HG02678 (cell line): ENCODE measurements at regions not wholly inside any gene's neighbourhood (a gene's known extent, or its start where the extent isn't known, plus 50 kb on each side); places are given as distances from the start of the nearest gene placed in this dataset.
"Not testable (repeated sequence)": the region's sequence is repeated elsewhere in the genome, so short reads cannot be mapped to it uniquely, and the experiment has no call there.

Experiments used
- ATAC-seq: cut with Tn5 transposase; IDR thresholded peaks from one replicate; pipeline ENCODE4 v1.9.1; 2021; ENCODE audit warnings: mild to moderate bottlenecking, moderate library complexity; ENCODE audit not compliant: unreplicated experiment

DNA sequence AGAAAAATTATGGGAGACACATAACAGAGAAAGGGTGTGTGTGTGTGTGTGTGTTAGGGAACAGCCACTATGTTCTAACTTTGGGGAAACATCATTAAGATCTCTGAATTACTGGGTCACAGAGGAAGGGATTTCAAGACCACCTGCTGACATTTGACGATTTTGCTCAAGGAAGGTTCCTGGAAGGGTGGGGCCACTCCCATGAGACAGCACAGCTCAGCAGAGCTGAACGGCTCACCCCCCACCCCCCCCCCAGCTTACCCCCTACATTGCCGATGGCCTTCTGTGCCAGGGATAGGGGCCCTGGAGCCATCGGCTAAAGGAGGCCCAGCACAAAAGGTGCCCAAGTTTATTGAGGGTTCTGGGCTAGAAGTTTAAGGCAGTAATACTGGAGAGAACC, 122.4 kb downstream of the NPIPB11 start:
- not testable (repeated sequence) for ATAC-seq

DNA sequence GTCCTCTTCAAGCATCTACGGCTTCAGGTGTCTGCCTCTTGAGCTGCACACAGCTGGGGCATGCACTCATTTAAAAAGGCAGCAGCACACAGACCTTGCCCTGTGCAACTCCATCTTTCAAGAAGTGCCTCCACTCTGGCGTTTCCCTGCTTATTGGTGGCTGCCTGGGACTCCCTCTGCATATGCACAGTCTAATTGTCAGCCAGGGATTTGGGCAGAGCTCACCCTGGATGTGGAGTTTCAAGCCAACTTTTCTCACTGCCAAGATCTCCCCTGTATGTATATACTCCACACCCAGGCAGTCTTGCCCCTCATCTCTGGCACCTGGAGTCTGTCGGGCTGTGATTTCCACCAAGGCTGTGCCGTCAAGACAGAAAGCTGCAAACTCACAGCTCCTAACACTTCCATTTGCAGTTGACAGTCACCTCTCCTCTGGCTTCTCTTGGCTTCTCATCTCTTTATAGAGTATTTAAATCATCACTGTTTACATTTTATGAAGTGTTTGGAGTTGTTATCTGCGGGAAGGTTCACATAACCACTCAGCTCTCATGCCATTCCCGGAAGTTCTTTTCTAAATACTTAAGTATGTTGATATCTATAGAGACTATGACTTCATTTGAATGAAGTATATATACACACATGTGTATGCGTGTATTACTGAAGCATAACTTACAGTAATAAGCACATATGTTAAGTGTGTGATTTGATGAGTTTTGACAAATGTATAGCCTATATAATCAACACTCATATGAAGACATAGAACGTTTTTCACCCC, 128.2 kb downstream of the NPIPB11 start:
- ATAC-seq: not testable (repeated sequence)

DNA sequence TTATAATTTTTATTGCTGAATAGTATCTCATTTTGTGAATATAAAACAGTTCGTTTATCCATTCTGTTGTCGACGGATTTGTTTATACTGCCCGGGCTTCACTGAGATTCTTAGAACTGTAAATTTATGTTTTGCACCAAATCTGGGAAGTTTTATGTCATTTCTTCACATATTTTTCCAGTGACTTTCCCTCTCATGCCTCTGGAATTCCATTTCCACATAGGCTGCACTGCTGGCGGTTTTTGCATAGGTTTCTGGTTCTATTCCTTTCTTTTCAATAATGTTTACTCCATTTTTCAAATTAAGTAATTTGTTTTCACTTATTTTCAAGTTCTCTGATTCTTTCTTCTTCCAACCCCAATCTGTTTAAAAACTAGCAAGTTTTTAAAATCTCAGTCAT, 130.1 kb downstream of the NPIPB11 start:
- ATAC-seq: not testable (repeated sequence)

GRCh38 chr16:29274055-29275035, 132.2 kb downstream of the NPIPB11 start:
- ATAC-seq: not testable (repeated sequence)

DNA sequence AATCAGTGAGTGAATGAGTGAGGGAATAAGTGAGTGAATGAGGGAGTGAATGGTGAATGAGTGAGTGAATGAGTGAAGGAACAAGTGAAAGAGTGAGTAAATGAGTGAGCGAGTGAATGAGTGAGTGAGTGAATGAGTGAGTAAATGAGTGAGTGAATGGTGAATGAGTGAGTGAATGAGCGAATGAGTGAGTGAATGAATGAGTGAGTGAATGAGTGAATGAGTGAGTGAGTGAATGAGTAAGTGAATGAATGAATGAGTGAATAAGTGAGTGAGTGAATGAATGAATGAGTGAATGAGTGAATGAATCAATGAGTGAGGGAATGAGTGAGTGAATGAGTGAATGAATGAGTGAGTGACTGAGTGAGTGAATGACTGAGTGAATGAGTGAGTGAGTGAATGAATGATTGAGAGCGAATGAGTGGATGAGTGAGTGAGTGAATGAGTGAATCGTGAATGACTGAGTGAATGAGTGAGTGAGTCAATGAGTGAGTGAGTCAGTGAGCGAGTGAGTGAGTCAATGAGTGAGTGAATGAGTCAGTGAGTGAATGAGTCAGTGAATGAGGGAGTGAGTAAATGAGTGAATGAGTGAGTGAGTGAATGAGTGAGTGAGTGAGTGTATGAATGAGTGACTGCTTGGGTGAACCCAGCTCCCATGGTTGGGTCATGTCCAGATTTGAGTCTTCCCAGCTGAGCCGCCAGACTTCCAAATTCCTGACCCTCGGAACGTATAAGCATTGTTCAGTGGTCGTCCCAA, 133.0 kb downstream of the NPIPB11 start:
- ATAC-seq: not testable (repeated sequence)

- ATAC-seq: not testable (repeated sequence)
Observed at GRCh38 chr16:29271721-29272675, 134.5 kb downstream of the NPIPB11 start.

GRCh38 chr16:29270923-29271322, 135.6 kb downstream of the NPIPB11 start:
- ATAC-seq: not testable (repeated sequence)

- not testable (repeated sequence) for ATAC-seq
Observed at GRCh38 chr16:29270033-29270432, 136.5 kb downstream of the NPIPB11 start.

DNA sequence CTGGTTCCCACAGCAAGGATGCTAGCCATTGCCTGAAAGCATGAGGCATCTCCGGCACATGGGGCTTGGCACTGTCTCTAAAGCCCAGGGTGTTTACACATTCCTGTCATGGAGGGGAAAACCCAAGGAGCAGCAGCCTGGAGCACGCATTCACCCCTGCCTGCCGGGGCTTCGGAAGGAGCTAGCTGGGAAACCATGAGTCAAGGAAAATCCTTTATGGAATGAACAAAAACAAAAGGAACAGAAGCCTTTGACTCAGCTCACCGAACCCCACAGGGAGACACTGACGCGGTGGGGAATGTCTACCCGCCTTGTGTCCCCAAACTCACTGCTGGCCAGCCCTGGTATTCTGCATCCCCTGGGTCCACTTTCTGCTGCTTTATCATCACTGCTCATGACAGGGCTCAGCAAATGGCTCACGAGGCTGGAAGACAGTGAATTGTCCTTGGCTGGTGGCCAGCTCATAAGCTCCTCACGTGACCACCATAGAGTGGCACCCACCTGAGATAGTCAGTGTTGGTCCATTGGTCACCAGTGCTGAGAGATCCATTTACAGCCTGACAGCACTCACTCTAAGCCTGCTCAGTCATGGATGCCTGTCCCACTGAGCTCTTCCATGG, 137.2 kb downstream of the NPIPB11 start:
- ATAC-seq: not testable (repeated sequence)

DNA sequence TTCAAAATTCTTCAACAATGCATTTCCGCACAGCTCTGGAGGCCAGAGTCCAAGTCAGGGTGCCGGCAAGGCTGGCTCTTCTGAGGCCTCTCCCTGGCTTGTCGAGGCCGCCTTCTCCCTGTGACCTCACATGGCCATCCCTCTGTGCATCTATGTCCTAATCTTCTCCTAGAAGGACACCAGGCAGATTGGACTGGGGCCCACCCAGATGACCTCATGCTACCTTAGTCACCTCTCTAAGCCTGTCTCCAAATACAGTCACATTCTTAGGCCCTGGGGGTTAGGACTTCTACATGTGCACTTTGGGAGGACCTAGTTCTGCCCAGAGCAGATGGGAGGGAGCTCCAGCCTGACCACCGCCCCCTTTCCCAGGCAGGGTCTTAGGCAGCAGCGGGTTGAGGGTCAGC, 137.7 kb downstream of the NPIPB11 start:
- ATAC-seq: not testable (repeated sequence)

GRCh38 chr16:29268348-29268747, 138.2 kb downstream of the NPIPB11 start:
- not testable (repeated sequence) for ATAC-seq

GRCh38 chr16:29267891-29268290, 138.6 kb downstream of the NPIPB11 start:
- not testable (repeated sequence) for ATAC-seq

DNA sequence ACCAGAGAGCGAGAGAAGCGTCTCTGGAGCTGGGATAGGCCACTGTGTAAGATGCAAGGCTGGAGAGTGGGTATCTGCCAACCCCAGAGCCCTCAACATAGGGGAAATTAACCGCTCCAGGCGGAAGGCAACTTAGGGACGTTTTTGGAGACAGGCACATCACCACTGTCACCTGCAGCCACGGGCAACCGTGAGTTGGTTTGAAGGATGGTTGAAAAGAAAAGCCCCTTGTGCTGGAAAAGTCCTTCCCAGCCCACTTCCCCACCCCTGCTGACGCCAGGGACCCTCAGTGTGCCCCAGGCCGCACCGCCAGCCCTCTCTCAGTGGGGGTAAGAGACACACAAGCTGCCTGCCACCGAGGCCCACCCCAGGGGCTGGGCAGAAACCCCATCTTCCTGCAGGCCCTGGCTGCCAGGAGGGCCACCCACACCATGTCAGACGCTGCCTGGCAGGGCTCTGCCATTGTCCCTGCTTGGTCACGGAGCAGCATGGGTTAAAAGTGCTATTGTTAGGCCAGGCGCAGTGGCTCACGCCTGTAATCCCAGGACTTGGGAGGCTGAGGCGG, 139.4 kb downstream of the NPIPB11 start:
- ATAC-seq: not testable (repeated sequence)

- ATAC-seq: not testable (repeated sequence)
Observed at GRCh38 chr16:29266612-29267011, 139.9 kb downstream of the NPIPB11 start.

DNA sequence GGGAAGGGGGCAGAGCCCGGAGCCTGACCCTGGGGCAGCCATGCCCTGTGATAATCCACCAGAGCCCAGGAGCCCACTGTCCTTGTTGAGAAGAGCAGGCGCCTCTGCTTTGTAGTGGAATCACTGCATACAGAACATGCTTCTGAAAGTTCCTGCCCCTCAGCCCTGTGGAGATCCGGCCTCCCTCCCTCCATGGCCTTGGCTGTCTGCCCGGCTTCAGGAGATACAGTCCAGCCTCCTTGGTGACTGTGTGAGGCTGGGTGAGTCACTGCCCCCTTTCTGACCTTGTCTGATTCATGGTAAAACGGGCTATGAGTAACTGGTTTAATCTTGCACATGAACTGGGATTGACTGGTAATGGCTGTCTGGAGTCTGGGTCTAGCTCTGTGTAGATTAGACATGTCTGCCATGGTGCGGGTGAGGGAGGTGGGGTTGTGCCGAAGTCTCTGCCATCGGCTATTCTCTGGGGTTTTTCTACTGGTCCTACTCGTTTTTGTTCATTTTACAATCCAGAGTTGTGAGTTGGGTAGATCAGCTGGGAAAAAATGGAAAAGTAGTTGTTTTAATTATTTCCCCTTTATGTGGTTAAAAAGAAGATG, 141.2 kb downstream of the NPIPB11 start:
- not testable (repeated sequence) for ATAC-seq

DNA sequence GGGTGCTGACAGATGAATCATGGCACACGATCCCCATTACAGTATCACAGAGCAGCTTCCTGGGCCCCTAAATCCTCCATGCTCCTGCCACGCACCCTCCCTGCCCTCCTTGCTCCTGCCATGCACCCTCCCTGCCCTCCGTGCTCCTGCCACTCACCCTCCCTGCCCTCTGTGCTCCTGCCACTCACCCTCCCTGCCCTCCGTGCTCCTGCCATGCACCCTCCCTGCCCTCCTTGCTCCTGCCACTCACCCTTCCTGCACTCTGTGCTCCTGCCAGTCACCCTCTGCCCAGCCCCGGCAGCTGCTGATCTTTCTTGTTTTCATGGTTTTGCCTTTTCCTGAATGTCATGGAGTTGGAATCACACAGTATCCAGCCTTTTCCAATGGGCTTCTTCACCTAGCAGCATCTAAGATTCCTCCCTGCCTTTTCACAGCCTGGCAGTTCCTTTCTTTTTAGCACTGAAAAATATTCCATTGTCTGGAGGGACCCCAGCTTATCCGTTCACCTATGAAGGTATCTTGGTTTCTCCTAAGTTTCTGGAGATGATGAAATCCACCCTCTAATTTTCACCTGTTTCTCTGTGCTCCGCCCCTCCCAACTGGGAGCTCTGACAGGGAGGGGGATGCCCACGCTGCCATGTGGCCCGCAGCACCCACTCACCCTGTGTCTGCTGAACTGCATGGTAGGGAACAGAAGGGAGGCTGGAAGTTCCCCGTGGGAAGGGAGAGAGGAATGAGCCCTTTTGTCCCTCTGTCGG, 142.3 kb downstream of the NPIPB11 start:
- ATAC-seq: not testable (repeated sequence)

- ATAC-seq: not testable (repeated sequence)
Observed at GRCh38 chr16:29262725-29263124, 143.8 kb downstream of the NPIPB11 start.
